ENCODE measurements at regions not wholly inside any gene's neighbourhood (a gene's known extent, or its start where the extent isn't known, plus 50 kb on each side); places are given as distances from the start of the nearest gene placed in this dataset.

DNA sequence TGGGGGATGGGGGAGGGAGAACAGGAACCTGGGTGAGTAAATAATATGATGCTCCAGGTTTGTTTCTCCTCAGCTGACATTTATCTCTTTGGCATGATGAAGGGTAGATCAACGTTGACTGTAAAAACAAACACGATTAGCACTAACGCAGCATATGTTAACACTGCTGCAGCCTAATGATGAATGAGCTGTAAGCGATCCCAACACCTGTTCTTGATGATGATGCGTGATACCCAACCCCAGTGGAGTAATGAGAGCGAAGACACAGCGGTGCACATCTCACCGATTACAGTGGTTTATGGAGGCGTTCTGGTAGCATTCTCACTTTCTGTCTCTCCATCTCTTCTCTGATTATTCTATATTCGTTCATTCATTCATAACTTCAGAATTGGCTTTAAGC is 640.4 kb downstream of the USP25 start:
- TF ChIP-seq, protein P1, sequence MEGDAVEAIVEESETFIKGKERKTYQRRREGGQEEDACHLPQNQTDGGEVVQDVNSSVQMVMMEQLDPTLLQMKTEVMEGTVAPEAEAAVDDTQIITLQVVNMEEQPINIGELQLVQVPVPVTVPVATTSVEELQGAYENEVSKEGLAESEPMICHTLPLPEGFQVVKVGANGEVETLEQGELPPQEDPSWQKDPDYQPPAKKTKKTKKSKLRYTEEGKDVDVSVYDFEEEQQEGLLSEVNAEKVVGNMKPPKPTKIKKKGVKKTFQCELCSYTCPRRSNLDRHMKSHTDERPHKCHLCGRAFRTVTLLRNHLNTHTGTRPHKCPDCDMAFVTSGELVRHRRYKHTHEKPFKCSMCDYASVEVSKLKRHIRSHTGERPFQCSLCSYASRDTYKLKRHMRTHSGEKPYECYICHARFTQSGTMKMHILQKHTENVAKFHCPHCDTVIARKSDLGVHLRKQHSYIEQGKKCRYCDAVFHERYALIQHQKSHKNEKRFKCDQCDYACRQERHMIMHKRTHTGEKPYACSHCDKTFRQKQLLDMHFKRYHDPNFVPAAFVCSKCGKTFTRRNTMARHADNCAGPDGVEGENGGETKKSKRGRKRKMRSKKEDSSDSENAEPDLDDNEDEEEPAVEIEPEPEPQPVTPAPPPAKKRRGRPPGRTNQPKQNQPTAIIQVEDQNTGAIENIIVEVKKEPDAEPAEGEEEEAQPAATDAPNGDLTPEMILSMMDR (IDR thresholded peaks at IDR 0.05), result no peak
- Mint-ChIP-seq H3K4me3 (ENCODE audit: unreplicated experiment) (no peak overlapping the region), H3K4me1 (ENCODE audit: low read depth) (peaks cover 27% of the 10 kb centered on the region), H3K36me3 (ENCODE audit: low read depth) (no peaks in the 10 kb centered on the region), H3K9me3 (ENCODE audit: low read depth) (no peaks in the 10 kb centered on the region), H3K27me3 (ENCODE audit: low read depth) (no peaks in the 10 kb centered on the region), H3K27ac (ENCODE audit: unreplicated experiment) (no peak overlapping the region)
- no peak for DNase-seq (ENCODE audit: low spot score)

DNA sequence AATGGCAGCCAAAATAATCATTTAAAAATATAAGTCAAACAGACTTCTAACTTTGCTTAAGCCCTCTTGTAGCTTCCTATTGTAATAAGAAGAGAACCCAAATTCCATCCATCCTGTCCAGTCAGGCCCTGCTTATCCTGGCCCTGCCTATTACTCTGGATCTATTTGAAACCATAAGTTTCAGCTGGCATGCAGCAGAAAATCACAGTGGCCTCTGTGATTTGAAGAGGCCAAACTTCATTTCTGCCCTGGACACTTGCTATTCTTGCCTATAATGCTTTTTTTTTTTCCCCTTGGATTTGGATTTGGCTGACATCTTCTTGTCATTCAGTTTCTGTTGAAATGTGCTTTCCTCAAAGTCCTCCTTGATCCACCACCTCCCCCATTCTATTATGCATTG is 642.8 kb downstream of the USP25 start:
- H3K27ac Mint-ChIP-seq (ENCODE audit: unreplicated experiment), result peak overlapping the region; percentile 46
- peaks cover 32% of the 10 kb centered on the region for H3K4me1 Mint-ChIP-seq (ENCODE audit: low read depth)
- TF ChIP-seq, protein P1 (IDR thresholded peaks at IDR 0.05), result no peak
- DNase-seq (ENCODE audit: low spot score), result no peak
- H3K27me3 Mint-ChIP-seq (ENCODE audit: low read depth), result no peaks in the 10 kb centered on the region
- H3K9me3 Mint-ChIP-seq (ENCODE audit: low read depth), result no peaks in the 10 kb centered on the region
- H3K4me3 Mint-ChIP-seq (ENCODE audit: unreplicated experiment), result no peak overlapping the region
- H3K36me3 Mint-ChIP-seq (ENCODE audit: low read depth), result no peaks in the 10 kb centered on the region

DNA sequence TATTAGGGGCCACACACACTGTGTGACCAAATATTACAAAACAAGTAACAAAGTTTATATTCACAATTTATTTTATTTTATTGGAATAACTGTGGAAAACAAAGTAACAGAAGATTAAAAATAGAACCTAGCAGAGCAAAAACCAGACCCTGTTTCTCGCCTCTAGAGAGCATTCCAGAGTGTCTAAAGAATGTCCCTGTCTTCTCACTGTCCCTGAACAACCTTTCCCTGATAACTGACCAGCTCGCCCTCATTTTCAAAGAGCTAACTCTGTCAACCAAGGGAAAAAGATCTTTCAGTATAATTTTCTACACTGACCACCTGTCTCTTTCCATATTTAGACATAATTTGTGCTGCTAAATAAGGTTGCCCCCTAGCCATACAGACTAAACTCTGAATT is 646.9 kb downstream of the USP25 start:
- H3K9me3 Mint-ChIP-seq (ENCODE audit: low read depth), result no peaks in the 10 kb centered on the region
- H3K4me1 Mint-ChIP-seq (ENCODE audit: low read depth), result peaks cover 54% of the 10 kb centered on the region
- no peaks in the 10 kb centered on the region for H3K27me3 Mint-ChIP-seq (ENCODE audit: low read depth)
- peak overlapping the region; percentile 79 for H3K27ac Mint-ChIP-seq (ENCODE audit: unreplicated experiment)
- no peak overlapping the region for H3K4me3 Mint-ChIP-seq (ENCODE audit: unreplicated experiment)
- no peaks in the 10 kb centered on the region for H3K36me3 Mint-ChIP-seq (ENCODE audit: low read depth)
- TF ChIP-seq, protein P1 (IDR thresholded peaks at IDR 0.05), result no peak
- no peak for DNase-seq (ENCODE audit: low spot score)

DNA sequence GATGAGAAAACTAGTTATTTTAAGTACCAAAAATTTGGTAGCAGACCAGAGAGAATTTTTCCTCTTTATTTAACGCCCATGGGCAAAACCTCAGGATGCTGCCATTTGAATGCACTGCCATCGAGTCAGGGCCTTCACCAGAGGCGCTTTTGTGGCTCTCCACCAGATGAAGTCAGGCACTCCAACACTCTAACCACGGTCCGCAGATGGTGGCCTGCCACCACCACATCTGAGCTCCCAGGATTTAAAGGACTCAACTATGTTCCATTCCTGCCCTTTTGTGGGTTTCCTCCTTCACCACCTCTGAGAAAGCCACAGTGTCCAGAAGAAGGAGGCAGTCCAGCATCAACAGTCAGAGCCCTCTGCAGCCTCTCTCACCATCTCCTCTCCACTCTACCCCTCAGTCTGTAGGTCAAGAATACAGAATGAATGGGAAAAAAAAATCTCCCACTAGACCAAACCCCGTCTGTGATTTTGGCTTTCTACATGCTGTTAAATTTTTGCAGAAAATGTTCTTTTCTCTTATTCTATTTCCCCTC is 647.4 kb downstream of the USP25 start:
- no peaks in the 10 kb centered on the region for H3K36me3 Mint-ChIP-seq (ENCODE audit: low read depth)
- TF ChIP-seq, protein P1 (IDR thresholded peaks at IDR 0.05), result no peak
- DNase-seq (ENCODE audit: low spot score), result no peak
- H3K27me3 Mint-ChIP-seq (ENCODE audit: low read depth), result no peaks in the 10 kb centered on the region
- no peaks in the 10 kb centered on the region for H3K9me3 Mint-ChIP-seq (ENCODE audit: low read depth)
- no peak overlapping the region for H3K4me3 Mint-ChIP-seq (ENCODE audit: unreplicated experiment)
- H3K4me1 Mint-ChIP-seq (ENCODE audit: low read depth), result peaks cover 57% of the 10 kb centered on the region
- peak overlapping the region; percentile 79 for H3K27ac Mint-ChIP-seq (ENCODE audit: unreplicated experiment)

DNA sequence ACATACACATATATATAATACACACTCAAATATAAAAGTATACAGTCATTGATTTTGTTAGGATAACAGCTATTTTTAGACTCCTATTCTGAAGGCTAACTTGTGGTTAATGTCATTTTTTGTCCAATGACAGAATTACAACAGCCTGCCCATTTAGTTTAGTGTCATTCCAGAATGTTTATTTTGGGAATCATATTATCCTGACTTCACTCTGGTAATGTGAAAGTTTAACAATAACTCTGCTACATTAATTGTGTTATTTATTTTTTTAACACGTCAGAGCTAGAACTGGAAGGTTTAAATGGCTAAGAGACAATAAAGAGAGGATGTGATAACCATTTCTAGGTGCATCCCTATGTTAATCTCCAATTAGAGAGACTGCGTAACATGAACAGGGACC is 648.1 kb downstream of the USP25 start:
- no peaks in the 10 kb centered on the region for H3K27me3 Mint-ChIP-seq (ENCODE audit: low read depth)
- H3K9me3 Mint-ChIP-seq (ENCODE audit: low read depth), result no peaks in the 10 kb centered on the region
- no peaks in the 10 kb centered on the region for H3K36me3 Mint-ChIP-seq (ENCODE audit: low read depth)
- H3K27ac Mint-ChIP-seq (ENCODE audit: unreplicated experiment), result peak overlapping the region; percentile 76
- TF ChIP-seq, protein P1 (IDR thresholded peaks at IDR 0.05), result no peak
- H3K4me1 Mint-ChIP-seq (ENCODE audit: low read depth), result peaks cover 50% of the 10 kb centered on the region
- no peak for DNase-seq (ENCODE audit: low spot score)
- no peak overlapping the region for H3K4me3 Mint-ChIP-seq (ENCODE audit: unreplicated experiment)

Measured in chondrocyte (in vitro differentiated cells).